Ascending aorta (tissue), 2 donors: ENCODE measurements at regions not wholly inside any gene's neighbourhood (a gene's known extent, or its start where the extent isn't known, plus 50 kb on each side); places are given as distances from the start of the nearest gene placed in this dataset.
"Not testable (repeated sequence)": the region's sequence is repeated elsewhere in the genome, so short reads cannot be mapped to it uniquely, and the experiment has no call there.

Experiments
- DNase-seq, 2 donors: peaks; one replicate each; pipeline ENCODE4 v3.0.0-alpha.2; 2019; ENCODE audit warnings: low spot score in 2 of 2
- H3K27ac ChIP-seq, 2 donors: fragments of 200-600 bp; sonication (generic); one replicate each; pipeline ENCODE4 v1.5.1; 2016 to 2017; ENCODE audit warnings: mild to moderate bottlenecking in 1 of 2
- H3K27me3 ChIP-seq: fragments of 200-600 bp; sonication (generic); one replicate; pipeline ENCODE4 v1.5.1; 2017
- H3K36me3 ChIP-seq, 2 donors: fragments of 200-600 bp; sonication (generic); one replicate each; pipeline ENCODE4 v1.5.1; 2016
- H3K4me1 ChIP-seq, 2 donors: fragments of 200-600 bp; sonication (generic); one replicate each; pipeline ENCODE4 v1.5.1; 2016 to 2017; ENCODE audit warnings: mild to moderate bottlenecking in 1 of 2
- H3K4me3 ChIP-seq, 2 donors: fragments of 200-600 bp; sonication (generic); one replicate each; pipeline ENCODE4 v1.5.1; 2016 to 2017; ENCODE audit warnings: mild to moderate bottlenecking in 1 of 2
- H3K9me3 ChIP-seq, 2 donors: fragments of 200-600 bp; sonication (generic); one replicate each; pipeline ENCODE4 v1.5.1; 2016
- CTCF ChIP-seq, 3 experiments: fragments of 200-600 bp in 2 of 3; fragments of 450-650 bp in 1 of 3; sonication (generic) in 2 of 3; IDR thresholded peaks; one replicate each; pipeline ENCODE4 v1.5.1; 2016 to 2019; ENCODE audit warnings: antibody characterized with exemption in 3 of 3, mild to moderate bottlenecking in 1 of 3, moderate library complexity in 1 of 3
- intact Hi-C: fragments of 100-400 bp; cut with DNase I; formaldehyde crosslinking; loops from one replicate; pipeline ENCODE4 v1.15.1; 2023

GRCh38 chr20:43385914-43386313 lies 71.8 kb upstream of the SRSF6 start:
- H3K27ac ChIP-seq = no peak overlapping the region
- intact Hi-C loops = no loop called here
- no peak overlapping the region for H3K4me3 ChIP-seq
- no peaks in the 10 kb centered on the region for H3K4me1 ChIP-seq
- no peaks in the 10 kb centered on the region for H3K9me3 ChIP-seq
- no peaks in the 10 kb centered on the region for H3K36me3 ChIP-seq
- DNase-seq = no peak
- no peaks in the 10 kb centered on the region for H3K27me3 ChIP-seq
- TF ChIP-seq CTCF (IDR thresholded peaks at IDR 0.05) = no peak

GRCh38 chr20:43384101-43384940 lies 73.4 kb upstream of the SRSF6 start:
- Histone ChIP-seq H3K36me3 (no peaks in the 10 kb centered on the region), H3K27me3 (no peaks in the 10 kb centered on the region), H3K4me1 (no peaks in the 10 kb centered on the region), H3K27ac (no peak overlapping the region), H3K9me3 (no peaks in the 10 kb centered on the region), H3K4me3 (no peak overlapping the region)
- no peak for TF ChIP-seq CTCF (IDR thresholded peaks at IDR 0.05)
- no peak for DNase-seq
- intact Hi-C loops = no loop called here

- no peaks in the 10 kb centered on the region for H3K27me3 ChIP-seq
- TF ChIP-seq CTCF (IDR thresholded peaks at IDR 0.05) = no peak
- DNase-seq = no peak
- no peak overlapping the region for H3K4me3 ChIP-seq
- H3K36me3 ChIP-seq = no peaks in the 10 kb centered on the region
- no peaks in the 10 kb centered on the region for H3K9me3 ChIP-seq
- no peaks in the 10 kb centered on the region for H3K4me1 ChIP-seq
- H3K27ac ChIP-seq = no peak overlapping the region
- intact Hi-C loops = no loop called here
Observed at GRCh38 chr20:43383026-43383795, 74.5 kb upstream of the SRSF6 start.

- H3K4me1 ChIP-seq, intact Hi-C loops, H3K9me3 ChIP-seq, H3K36me3 ChIP-seq, H3K27ac ChIP-seq, H3K4me3 ChIP-seq, H3K27me3 ChIP-seq, DNase-seq: not testable (repeated sequence)
Observed at GRCh38 chr20:43382135-43382534, 75.6 kb upstream of the SRSF6 start.

- intact Hi-C loops, H3K4me1 ChIP-seq, H3K27ac ChIP-seq, H3K9me3 ChIP-seq, H3K4me3 ChIP-seq, H3K27me3 ChIP-seq, H3K36me3 ChIP-seq, DNase-seq: not testable (repeated sequence)
Observed at GRCh38 chr20:43381533-43381932, 76.2 kb upstream of the SRSF6 start.

GRCh38 chr20:43379239-43379917 lies 78.3 kb upstream of the SRSF6 start:
- Histone ChIP-seq H3K36me3 (no peaks in the 10 kb centered on the region), H3K27ac (no peak overlapping the region), H3K9me3 (no peaks in the 10 kb centered on the region), H3K4me3 (no peak overlapping the region), H3K4me1 (no peaks in the 10 kb centered on the region), H3K27me3 (no peaks in the 10 kb centered on the region)
- TF ChIP-seq CTCF (IDR thresholded peaks at IDR 0.05) = no peak
- intact Hi-C loops = no loop called here
- DNase-seq = no peak
